GM19328 (cell line): ENCODE measurements at regions not wholly inside any gene's neighbourhood (a gene's known extent, or its start where the extent isn't known, plus 50 kb on each side); places are given as distances from the start of the nearest gene placed in this dataset.
"Not testable (repeated sequence)": the region's sequence is repeated elsewhere in the genome, so short reads cannot be mapped to it uniquely, and the experiment has no call there.

ENCODE experiments used
- ATAC-seq: cut with Tn5 transposase; IDR thresholded peaks from one replicate; pipeline ENCODE4 v1.9.1; 2021; ENCODE audit warnings: mild to moderate bottlenecking, moderate library complexity; ENCODE audit not compliant: unreplicated experiment

GRCh38 chr5:110288766-110289511 lies 437.5 kb downstream of the TMEM232 start:
- ATAC-seq: no peak

GRCh38 chr5:110289512-110289810 lies 437.0 kb downstream of the TMEM232 start:
- ATAC-seq: no peak

- ATAC-seq: no peak
Observed at GRCh38 chr5:110290542-110290941, 435.9 kb downstream of the TMEM232 start.

GRCh38 chr5:110294281-110294680 lies 432.2 kb downstream of the TMEM232 start:
- ATAC-seq: no peak

GRCh38 chr5:110297152-110297670 lies 429.3 kb downstream of the TMEM232 start:
- no peak for ATAC-seq

- ATAC-seq: no peak
Observed at GRCh38 chr5:110304176-110304575, 422.3 kb downstream of the TMEM232 start.

GRCh38 chr5:110306650-110307049 lies 419.8 kb downstream of the TMEM232 start:
- no peak for ATAC-seq

- ATAC-seq: no peak
Observed at GRCh38 chr5:110309222-110309621, 417.2 kb downstream of the TMEM232 start.

- ATAC-seq: not testable (repeated sequence)
Observed at GRCh38 chr5:110316566-110316965, 409.9 kb downstream of the TMEM232 start.

- no peak for ATAC-seq
Observed at GRCh38 chr5:110321117-110321516, 405.4 kb downstream of the TMEM232 start.

- no peak for ATAC-seq
Observed at GRCh38 chr5:110323357-110323756, 403.1 kb downstream of the TMEM232 start.

- ATAC-seq: no peak
Observed at GRCh38 chr5:110323832-110324231, 402.6 kb downstream of the TMEM232 start.

GRCh38 chr5:110324876-110325275 lies 401.6 kb downstream of the TMEM232 start:
- no peak for ATAC-seq

- no peak for ATAC-seq
Observed at GRCh38 chr5:110329955-110330525, 396.4 kb downstream of the TMEM232 start.

- ATAC-seq: no peak
Observed at GRCh38 chr5:110333384-110333783, 393.1 kb downstream of the TMEM232 start.

GRCh38 chr5:110335361-110336066 lies 391.0 kb downstream of the TMEM232 start:
- no peak for ATAC-seq

- ATAC-seq: no peak
Observed at GRCh38 chr5:110338341-110339083, 388.0 kb downstream of the TMEM232 start.

- no peak for ATAC-seq
Observed at GRCh38 chr5:110339399-110339798, 387.1 kb downstream of the TMEM232 start.

GRCh38 chr5:110341836-110342235 lies 384.6 kb downstream of the TMEM232 start:
- no peak for ATAC-seq

GRCh38 chr5:110342683-110343082 lies 383.8 kb downstream of the TMEM232 start:
- no peak for ATAC-seq

- ATAC-seq: no peak
Observed at GRCh38 chr5:110343616-110344015, 382.9 kb downstream of the TMEM232 start.
